GM19238 (cell line): ENCODE measurements at regions not wholly inside any gene's neighbourhood (a gene's known extent, or its start where the extent isn't known, plus 50 kb on each side); places are given as distances from the start of the nearest gene placed in this dataset.
"Not testable (repeated sequence)": the region's sequence is repeated elsewhere in the genome, so short reads cannot be mapped to it uniquely, and the experiment has no call there.

Experiments
- DNase-seq: peaks from one replicate; pipeline ENCODE4 v3.0.0; 2011; ENCODE audit warnings: low spot score; ENCODE audit not compliant: insufficient read length

DNA sequence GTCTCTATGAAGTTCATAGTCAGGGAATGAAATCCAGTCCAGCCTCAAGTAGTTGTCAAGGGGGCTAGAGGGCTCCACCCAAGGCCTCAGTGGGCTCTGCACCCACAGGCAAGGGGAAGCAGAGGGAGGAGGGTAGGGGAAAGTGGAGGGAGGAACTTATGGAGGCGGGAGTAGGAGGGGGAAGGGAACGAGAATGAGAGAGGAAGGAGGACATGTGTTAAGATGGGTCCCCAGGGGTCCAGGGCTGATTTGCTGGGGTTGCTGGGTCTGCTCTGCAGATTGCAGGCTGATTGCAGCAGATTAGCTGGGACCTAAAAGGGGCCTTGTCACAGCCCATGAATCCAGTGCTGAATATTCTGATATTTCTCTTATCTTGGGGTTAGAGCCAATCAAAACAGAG lies 166.9 kb upstream of the IL12B start:
- DNase-seq = no peak

DNA sequence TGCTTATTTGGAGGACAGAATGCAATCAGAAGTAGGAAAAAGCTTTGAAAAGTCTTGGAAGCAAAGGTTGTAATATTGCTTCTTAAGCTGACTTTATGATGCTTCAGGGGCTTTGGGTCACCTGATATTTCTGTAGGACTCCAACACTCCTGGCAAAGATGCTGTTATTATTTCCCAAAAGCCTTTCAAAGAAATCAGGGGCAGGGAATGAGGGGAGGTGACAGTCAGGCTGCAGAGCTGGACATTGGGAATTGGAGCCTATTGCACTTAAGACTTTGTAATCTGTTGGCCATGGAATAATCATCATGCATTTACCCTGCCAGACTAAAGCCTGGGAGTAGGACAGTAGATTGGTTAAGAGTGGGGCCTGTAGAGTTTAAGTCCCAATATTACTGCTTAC lies 168.3 kb upstream of the IL12B start:
- DNase-seq = no peak

DNA sequence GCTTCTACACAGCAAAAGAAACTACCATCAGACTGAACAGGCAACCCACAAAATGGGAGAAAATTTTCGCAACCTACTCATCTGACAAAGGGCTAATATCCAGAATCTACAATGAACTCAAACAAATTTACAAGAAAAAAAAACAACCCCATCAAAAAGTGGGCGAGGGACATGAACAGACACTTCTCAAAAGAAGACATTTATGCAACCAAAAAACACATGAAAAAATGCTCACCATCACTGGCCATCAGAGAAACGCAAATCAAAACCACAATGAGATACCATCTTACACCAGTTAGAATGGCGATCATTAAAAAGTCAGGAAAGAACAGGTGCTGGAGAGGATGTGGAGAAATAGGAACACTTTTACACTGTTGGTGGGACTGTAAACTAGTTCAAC lies 171.8 kb upstream of the IL12B start:
- DNase-seq = not testable (repeated sequence)

DNA sequence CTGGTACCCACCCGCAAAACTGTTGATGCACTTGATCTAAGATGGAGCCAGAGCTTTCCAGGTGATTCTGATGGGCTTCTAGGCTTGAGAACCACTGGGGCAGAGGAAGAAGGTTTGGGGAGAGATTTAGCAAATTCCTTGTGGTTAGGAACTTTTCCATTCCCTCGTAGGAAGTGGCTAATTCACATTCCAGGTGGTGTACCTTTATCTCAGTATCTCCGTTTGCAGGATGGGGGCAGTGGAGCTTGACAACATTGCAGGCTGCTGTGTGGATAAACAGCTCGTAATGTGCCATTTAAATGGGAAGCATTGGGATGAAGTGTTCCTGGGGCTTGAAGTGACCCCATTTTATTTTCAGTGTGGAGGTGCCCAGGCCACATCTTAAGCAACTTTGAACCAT lies 172.9 kb upstream of the IL12B start:
- DNase-seq = no peak

DNA sequence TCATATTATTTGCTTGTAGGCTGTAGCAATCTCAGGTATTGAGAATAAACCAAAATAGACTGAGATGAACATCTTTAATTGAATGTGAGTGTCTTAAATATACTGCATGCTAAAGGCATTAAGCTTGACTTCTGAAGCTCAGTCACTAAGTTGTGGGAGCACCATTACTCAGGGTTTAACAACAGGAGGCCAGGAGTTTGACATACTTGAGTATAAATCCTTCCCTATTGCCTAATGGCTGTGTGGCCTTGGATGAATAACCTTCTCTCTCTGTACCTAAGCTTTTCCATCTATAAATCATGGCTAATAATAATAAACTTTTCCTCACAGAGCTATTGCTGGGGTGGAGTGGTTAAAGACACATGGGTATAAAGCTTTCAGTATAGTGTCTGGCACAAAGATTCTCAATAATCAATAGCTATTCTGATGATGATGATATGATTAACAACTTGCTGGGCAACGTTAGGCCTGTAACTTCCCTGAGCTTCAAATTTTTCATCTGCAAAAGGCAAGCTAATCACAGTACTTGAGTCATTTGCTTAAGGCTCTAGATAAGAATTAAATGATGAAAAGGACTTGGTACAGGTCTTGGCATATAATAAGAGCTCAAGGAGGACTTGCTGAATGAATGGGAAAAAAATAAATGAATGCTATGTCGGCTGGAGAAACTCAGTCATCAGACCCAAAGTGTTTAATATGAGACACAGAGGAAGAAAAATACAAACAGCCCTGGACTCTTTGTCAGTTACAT lies 174.0 kb upstream of the IL12B start:
- no peak for DNase-seq

DNA sequence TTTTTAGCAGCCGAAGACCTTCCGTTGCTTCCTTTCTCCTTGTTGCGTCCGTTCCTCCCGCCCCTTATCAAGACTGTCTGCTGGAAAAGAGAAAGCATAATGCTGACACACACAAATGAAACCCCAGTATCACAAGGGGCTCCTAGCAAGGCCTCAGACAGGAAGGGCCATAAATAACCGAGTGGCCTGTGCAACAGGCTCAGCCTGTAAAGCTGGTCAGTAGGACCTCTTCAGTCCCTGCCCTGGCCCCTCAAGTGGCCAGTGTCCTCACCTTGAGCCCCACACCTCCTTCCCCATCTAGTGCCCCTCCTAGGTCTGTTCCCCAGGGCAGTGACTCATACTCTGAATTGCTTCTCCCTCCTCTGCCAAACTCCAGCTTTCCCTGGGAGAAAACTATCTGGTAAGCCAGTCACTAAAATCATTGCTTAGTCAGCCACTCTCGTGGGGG lies 174.6 kb upstream of the IL12B start:
- no peak for DNase-seq

DNA sequence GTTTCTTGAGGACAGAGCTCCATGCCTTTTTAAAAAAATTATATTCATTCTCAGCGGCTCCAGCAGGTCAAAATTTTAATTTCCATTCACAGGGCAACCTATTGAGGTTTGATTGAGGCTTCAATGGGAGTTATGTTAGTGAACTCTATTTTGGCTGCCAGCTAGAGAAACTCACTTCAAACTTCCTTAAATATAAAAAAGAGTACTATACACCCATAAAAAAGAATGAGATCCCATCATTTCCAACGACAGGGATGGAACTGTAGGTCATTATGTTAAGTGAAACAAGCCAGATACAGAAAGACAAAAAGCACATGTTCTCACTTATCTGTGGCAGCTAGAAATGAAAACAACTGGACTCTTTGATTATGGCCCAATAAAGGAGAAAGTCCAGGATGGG lies 176.8 kb upstream of the IL12B start:
- no peak for DNase-seq

DNA sequence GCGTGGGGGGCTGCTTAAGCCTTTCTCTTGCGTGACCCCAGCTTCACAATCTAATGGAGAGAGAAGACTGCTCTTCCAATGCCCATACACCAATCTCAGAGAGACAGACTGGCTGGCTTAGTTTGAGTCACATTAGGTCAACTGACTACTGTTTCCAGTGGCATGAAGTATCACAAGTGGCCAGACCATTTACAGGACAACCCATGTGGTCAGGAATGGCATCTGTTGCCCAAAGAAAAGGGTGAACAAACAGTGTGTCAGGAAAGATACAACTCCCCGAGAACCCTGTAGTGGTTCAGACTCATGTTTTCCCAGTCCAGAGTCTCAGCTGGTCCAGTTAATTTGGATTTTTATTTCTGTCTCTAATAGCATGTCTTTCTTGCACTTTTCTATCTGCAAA lies 177.4 kb upstream of the IL12B start:
- DNase-seq = no peak

DNA sequence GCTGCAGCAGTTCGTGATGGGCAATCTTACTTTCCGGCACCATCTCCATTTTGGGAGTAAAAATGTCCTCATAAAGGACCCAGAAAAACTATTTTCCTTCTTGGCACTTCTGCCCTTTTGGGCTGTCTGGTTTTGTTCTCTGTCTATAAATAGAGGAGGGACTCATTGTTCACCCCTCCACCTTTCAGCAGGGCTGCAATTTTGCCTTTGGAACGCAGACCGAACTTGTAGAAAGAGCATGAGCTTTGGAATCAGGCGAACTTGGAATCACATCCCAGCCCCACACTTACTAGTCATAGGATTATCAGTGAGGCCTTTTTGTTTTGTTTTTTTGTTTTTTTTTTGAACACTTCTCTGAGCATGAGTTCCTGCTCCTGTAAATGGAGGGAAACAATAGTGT lies 178.1 kb upstream of the IL12B start:
- no peak for DNase-seq

DNA sequence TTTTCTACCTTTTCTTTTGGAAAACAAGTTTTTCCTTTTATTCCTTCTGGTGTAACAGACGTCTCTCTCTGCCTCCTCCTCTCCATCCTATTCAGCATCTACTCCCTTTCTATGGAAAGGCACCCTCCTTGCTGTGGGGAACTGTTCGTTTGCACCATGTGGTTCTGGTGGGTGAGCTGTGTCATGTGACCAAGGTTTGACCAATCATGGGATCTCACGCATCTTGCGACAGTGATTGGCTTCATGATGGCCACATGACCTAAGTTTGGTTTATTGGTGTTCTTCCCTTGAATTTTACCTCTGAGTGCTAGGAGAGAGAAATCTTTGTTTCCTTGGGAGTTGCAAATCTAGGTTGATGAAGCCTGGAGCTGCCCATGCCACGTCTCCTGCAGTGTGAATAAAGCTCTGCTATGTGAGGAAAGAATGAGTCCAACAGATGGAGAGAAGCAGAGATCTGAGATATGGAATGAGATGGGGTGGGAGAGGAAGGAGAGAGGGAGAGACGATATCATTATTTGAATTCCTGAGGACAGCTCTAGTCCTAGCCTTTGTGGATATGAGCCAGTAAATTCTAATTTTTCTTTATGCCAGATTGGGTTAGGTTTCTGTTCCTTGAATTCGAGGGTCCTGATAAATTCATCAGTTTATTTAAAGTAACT lies 178.8 kb upstream of the IL12B start:
- DNase-seq = no peak

DNA sequence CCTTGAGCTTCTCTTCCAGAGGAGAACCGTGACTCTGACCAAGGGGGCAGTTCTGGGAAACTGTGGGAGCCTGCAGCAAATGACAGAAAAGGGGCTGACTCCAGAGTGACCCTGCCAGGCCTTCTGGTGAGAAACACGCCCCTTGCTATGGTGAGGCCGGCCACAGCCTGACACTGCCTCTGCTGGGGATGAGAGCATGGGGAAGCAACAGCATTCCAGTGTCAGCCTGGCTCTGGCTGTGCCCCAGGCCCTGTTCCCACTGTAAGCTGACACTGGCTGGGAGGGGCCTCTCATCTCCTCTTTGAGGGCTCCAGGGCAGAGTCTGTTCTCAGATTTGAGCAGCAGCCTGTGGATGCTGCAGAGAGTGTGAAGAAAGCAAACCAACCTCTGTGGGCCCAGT lies 180.0 kb upstream of the IL12B start:
- DNase-seq = no peak

DNA sequence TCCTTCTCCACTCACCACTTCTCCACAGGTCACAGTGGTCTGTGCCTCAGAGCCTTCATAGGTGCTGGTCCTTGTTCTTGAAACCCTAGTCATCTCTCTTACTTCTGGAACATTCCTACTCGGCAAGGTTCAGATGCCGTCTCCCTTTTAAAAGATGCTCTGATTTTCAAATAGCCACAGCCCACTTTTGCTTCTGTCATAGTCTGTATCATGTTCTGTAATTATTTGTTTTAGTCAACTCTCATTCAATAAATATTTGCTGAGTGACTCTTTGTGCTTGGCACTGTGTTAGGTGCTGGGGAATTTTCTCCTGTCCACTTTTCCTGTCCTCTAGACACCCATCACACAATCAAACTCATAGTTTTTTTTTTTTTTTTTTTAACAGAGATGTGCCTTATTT lies 181.3 kb upstream of the IL12B start:
- DNase-seq = no peak

DNA sequence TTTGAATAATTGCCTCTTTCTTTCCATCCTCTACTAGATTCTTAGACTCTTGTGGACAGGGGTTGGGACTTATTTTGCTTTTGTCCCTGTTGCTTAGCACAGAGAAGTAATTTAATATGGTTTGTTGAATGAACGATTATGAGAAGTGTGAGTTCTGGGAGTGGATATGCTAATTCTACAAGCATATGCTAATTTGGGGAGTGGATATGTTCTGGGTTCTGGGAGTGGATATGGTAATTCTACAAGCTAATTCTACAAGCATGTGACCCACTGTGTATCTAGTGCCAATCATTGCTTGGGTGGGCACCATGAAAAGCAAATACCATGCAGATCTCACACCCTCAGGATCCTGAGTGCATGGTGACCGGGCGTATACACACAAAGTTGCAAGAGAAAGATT lies 181.8 kb upstream of the IL12B start:
- no peak for DNase-seq

DNA sequence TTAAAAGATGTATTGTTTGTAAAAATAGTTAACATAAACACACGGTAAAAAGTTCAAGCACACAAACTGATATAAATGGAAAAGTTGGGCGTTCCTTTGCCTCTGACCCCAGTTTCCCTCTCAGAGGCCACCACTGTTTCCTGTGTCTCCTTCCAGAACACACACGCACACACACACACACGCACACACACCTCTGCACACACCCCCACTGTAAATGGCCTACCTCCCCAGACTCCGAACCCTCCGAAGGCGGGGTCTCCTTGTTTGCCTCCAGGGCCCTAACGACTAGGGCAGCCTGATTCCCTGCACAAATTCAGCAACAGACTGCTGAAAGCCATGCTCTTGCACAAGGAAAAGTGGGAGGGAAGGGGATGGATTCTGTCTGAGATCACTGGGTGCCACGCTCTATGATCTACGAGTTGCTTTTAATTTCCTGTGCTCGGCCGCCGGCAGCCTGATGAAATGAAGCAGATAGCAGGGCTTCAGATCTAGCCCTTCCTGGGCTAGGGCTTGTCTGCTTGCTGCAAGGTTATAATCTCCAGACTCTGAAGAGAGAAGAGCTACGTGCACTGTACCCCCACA lies 184.0 kb upstream of the IL12B start:
- no peak for DNase-seq

DNA sequence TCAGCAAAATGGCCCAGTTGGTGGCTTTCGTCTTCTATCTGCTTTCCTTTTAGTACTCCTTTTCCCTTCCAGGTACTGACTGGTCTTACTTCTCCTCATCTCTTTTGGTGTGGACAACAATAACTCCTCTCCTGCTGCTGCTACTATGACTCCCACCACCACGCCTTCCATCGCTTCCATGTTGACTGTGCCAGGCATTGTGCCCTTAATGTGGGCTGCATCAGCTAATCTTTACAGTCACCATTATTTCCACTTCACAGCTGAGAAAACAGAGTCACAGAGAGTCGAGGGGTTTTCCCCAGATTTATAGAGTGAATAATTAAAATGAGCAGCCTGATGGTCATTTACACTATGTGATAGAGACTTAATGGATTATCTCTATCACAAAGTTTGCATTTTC lies 184.9 kb upstream of the IL12B start:
- DNase-seq = no peak

DNA sequence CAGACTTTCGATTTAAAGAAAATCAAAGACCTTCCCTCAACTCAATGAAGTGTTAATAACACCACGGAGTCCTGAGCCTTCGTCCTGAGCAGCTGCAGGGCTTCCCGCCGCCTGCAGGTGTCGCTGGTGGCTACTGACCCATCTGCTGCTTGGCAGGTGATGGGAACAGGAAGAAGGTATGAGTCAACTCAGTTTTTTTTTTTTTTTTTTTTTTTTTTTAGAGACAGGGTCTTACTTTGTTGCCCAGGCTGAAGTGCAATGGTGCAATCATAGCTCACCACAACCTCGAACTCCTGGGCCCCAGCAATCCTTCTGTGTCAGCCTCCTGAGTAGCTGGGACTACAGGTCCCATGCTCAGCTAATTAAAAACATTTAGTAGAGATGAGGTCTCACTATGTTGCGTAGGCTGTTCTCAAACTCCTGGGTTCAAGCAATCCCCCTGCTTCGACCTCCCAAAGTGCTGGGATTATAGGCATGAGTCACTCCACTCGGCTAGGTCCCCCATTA lies 185.7 kb upstream of the IL12B start:
- DNase-seq = peak; percentile 41

DNA sequence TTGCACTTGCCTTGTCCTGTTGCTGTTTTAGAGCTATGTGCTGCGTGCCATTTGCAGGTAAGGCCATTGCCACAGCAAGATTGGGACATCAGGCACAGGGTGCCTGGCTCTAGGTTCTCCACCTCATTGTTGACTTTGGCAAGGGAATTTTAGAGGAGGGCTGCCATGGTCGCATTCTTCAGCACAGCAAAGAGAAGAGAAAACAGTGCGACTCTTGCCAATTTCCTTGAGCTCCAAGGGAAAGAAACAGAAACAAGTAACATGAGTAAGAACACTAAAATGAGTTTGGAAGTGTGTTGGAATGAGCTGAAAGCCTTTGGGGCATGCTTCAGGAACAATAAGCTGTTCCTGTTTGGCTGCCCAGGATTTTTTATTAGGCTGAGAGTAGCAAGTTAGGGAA lies 188.1 kb upstream of the IL12B start:
- no peak for DNase-seq

DNA sequence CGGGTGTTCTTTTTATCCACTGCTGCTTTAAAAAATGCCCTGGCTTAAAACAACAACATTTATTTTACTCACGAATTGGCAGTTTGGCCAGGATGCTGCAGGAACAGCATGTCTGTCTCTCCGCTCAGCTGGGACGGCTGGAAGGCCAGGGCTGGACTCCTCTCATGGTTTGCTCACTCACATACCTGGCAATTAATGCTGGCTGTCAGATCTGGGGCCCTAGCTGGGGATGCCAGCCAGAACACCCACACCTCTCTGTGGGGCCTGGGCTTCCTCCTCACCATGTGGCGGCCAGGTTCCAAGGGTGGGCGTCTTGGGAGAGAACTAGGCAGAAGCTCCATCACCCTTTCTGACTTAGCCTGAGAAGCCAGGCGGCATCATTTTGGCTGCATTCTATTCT lies 189.1 kb upstream of the IL12B start:
- no peak for DNase-seq

DNA sequence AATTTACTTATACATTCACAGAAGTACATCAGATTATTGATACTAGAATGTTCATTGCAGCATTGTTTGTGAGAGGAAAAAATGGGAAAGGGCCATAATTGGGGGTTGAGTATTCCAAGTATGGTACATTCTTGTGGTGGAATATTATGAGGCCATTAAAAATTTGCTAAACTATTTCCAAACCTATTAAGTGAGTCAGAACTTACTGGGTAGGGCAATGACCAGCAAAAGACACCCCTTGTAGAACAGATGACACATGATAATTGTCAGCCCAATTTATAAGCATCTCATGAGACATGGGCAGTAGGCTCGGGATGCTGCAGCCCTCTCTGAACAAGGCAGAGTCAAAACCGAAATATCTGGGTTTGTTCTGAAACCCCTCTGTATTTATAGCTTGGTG lies 192.6 kb upstream of the IL12B start:
- DNase-seq = no peak

DNA sequence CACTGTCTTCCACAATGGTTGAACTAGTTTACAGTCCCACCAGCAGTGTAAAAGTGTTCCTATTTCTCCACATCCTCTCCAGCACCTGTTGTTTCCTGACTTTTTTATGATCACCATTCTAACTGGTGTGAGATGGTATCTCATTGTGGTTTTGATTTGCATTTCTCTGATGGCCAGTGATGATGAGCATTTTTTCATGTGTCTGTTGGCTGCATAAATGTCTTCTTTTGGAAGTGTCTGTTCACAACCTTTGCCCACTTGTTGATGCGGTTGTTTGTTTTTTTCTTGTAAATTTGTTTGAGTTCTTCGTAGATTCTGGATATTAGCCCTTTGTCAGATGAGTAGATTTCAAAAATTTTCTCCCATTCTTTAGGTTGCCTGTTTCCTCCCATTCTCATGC lies 194.0 kb upstream of the IL12B start:
- DNase-seq = not testable (repeated sequence)

DNA sequence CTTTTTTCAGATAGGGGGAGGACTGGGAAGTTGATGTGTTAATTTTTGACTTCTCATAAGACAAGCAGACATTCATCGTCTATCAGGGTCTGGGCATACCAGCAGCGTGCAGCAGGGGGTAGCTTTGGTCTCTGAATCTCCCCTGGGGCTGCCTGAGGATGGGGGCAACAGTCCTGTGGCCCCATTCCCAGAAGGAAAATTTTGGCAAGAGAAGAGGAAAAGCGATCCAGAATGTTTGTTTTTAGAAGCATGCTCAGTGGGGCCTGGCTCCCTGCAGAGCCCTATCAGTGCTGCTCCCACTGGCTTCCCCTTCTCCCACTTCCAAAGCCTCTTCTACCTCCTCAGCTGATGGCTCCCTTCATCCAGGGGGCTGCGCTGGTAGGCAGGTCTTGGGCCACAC lies 194.8 kb upstream of the IL12B start:
- no peak for DNase-seq

DNA sequence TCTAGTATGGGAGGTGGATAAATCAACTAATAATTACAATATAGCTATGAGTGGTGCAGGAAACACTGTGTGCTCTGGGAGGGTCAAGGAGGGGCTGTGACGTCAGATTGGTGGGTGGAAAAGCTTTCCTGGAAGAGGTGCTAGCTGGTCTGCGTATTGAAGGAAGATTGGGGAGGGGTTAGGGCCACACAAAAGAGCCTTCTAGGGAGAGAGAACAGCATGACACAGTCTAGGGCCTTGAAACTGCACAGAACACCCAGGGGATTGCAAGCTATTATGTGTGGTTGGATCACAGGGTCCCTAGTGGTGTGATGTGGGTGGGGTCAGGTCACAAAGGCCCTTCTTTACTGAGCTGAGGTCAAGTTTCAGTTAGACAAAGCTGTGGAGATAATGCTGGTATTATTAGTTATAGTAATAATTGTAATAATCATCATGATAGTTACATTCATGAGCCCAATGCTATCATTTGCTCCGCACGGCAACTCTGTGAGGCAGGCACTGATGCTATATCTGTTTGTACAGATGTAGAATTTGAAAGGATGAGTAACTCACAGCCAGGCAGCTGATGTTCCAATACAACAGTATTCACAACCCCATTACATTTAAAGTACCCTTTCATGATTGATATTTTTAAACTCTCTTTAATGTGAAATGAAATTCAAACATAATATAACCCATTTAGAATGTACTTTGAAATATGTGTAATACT lies 197.4 kb upstream of the IL12B start:
- no peak for DNase-seq
